Astrocyte (in vitro differentiated cells and primary cell): ENCODE measurements at regions not wholly inside any gene's neighbourhood (a gene's known extent, or its start where the extent isn't known, plus 50 kb on each side); places are given as distances from the start of the nearest gene placed in this dataset.

Source experiments
- DNase-seq: peaks from one replicate; pipeline ENCODE4 v3.0.0-alpha.2; 2010; ENCODE audit warnings: low read depth
- FAIRE-seq: peaks from 2 replicates; lab custom pipeline; 2011; peaks lifted over from hg19 to GRCh38; lab: Jason Lieb, UNC
- H2AFZ ChIP-seq: 2 replicates; pipeline ENCODE4 v1.6.0; 2012; ENCODE audit warnings: low read depth, low read length, inconsistent platforms
- H3K27ac ChIP-seq: 2 replicates; pipeline ENCODE4 v1.5.1; 2011; ENCODE audit warnings: low read depth, low read length, inconsistent platforms
- H3K27me3 ChIP-seq: 2 replicates; pipeline ENCODE4 v1.6.0; 2011; ENCODE audit warnings: low read length, inconsistent platforms; ENCODE audit not compliant: insufficient read depth
- H3K36me3 ChIP-seq: 2 replicates; pipeline ENCODE4 v1.5.1; 2011; ENCODE audit warnings: low read length, inconsistent platforms; ENCODE audit not compliant: insufficient read depth
- H3K4me1 ChIP-seq: 2 replicates; pipeline ENCODE4 v1.5.1; 2011; ENCODE audit warnings: low read length, inconsistent platforms; ENCODE audit not compliant: insufficient read depth
- H3K4me2 ChIP-seq: 2 replicates; pipeline ENCODE4 v1.6.0; 2012; ENCODE audit warnings: low read length, inconsistent platforms
- H3K4me3 ChIP-seq: 2 replicates; pipeline ENCODE4 v1.5.1; 2011; ENCODE audit warnings: low read depth, mild to moderate bottlenecking, low read length, inconsistent platforms; ENCODE audit not compliant: insufficient read depth
- H3K79me2 ChIP-seq: 2 replicates; pipeline ENCODE4 v1.6.0; 2012; ENCODE audit warnings: mild to moderate bottlenecking, low read length, inconsistent platforms; ENCODE audit not compliant: insufficient read depth
- H3K9ac ChIP-seq: 2 replicates; pipeline ENCODE4 v1.6.0; 2012; ENCODE audit warnings: mild to moderate bottlenecking, low read length, inconsistent platforms
- H3K9me3 ChIP-seq: 2 replicates; pipeline ENCODE4 v1.5.1; 2012; ENCODE audit warnings: low read depth, mild to moderate bottlenecking, low read length, inconsistent platforms; ENCODE audit not compliant: insufficient read depth
- H4K20me1 ChIP-seq: 2 replicates; pipeline ENCODE4 v1.6.0; 2012; ENCODE audit warnings: low read length, inconsistent platforms; ENCODE audit not compliant: insufficient read depth
- H3K27ac Mint-ChIP-seq: one replicate; pipeline ENCODE4 v1.8.0; 2021; ENCODE audit warnings: mild to moderate bottlenecking, mixed read lengths; ENCODE audit not compliant: unreplicated experiment
- H3K27me3 Mint-ChIP-seq: one replicate; pipeline ENCODE4 v1.8.0; 2021; ENCODE audit warnings: low read depth, mixed read lengths; ENCODE audit not compliant: unreplicated experiment
- H3K36me3 Mint-ChIP-seq: one replicate; pipeline ENCODE4 v1.8.0; 2021; ENCODE audit warnings: low read depth, mixed read lengths; ENCODE audit not compliant: unreplicated experiment
- H3K4me1 Mint-ChIP-seq: one replicate; pipeline ENCODE4 v1.8.0; 2021; ENCODE audit warnings: low read depth, mixed read lengths; ENCODE audit not compliant: unreplicated experiment
- H3K4me3 Mint-ChIP-seq: one replicate; pipeline ENCODE4 v1.8.0; 2021; ENCODE audit warnings: mild to moderate bottlenecking, moderate library complexity, mixed read lengths; ENCODE audit not compliant: unreplicated experiment
- H3K9me3 Mint-ChIP-seq: one replicate; pipeline ENCODE4 v1.8.0; 2021; ENCODE audit warnings: mild to moderate bottlenecking, mixed read lengths; ENCODE audit not compliant: unreplicated experiment
- CTCF ChIP-seq: IDR thresholded peaks from 2 replicates; pipeline ENCODE4 v1.5.1; 2011; ENCODE audit warnings: low read depth, mild to moderate bottlenecking, inconsistent platforms, low read length, moderate library complexity; ENCODE audit not compliant: insufficient read depth
- EZH2 ChIP-seq: IDR thresholded peaks from 2 replicates; pipeline ENCODE4 v1.6.1; 2012; ENCODE audit warnings: mild to moderate bottlenecking, low read length, inconsistent platforms; ENCODE audit not compliant: insufficient read depth

- no peak overlapping the region for H3K9ac ChIP-seq
- Mint-ChIP-seq H3K36me3 (no peaks in the 10 kb centered on the region), H3K9me3 (no peaks in the 10 kb centered on the region), H3K4me3 (no peak overlapping the region), H3K27ac (no peak overlapping the region), H3K4me1 (peaks cover 2% of the 10 kb centered on the region), H3K27me3 (no peaks in the 10 kb centered on the region)
- no peak overlapping the region for H2AFZ ChIP-seq
- H3K27me3 ChIP-seq, result no peaks in the 10 kb centered on the region
- no peaks in the 10 kb centered on the region for H4K20me1 ChIP-seq
- H3K36me3 ChIP-seq, result no peaks in the 10 kb centered on the region
- no peaks in the 10 kb centered on the region for H3K79me2 ChIP-seq
- no peak overlapping the region for H3K27ac ChIP-seq
- no peaks in the 10 kb centered on the region for H3K9me3 ChIP-seq
- TF ChIP-seq EZH2 (no peak), CTCF (no peak)
- DNase-seq, result peak; percentile 75
- H3K4me3 ChIP-seq, result no peak overlapping the region
- no peak for FAIRE-seq
- H3K4me1 ChIP-seq, result no peaks in the 10 kb centered on the region
- H3K4me2 ChIP-seq, result no peak overlapping the region
These were observed 784.1 kb downstream of the MAT2B start for GRCh38 chr5:164289526-164289925.

- Histone ChIP-seq H3K27ac (no peak overlapping the region), H3K9me3 (no peaks in the 10 kb centered on the region), H2AFZ (peak overlapping the region; percentile 90), H3K27me3 (no peaks in the 10 kb centered on the region), H4K20me1 (no peaks in the 10 kb centered on the region), H3K4me3 (peak overlapping the region; percentile 61), H3K36me3 (no peaks in the 10 kb centered on the region), H3K4me1 (peaks cover 4% of the 10 kb centered on the region), H3K4me2 (peak overlapping the region; percentile 94), H3K9ac (peak overlapping the region; percentile 67), H3K79me2 (no peaks in the 10 kb centered on the region)
- no peaks in the 10 kb centered on the region for H3K27me3 Mint-ChIP-seq
- no peaks in the 10 kb centered on the region for H3K36me3 Mint-ChIP-seq
- H3K4me1 Mint-ChIP-seq, result no peaks in the 10 kb centered on the region
- DNase-seq (peak; percentile 42), FAIRE-seq (no peak)
- TF ChIP-seq CTCF, result no peak
- TF ChIP-seq EZH2, result no peak
- peak overlapping the region; percentile 76 for H3K4me3 Mint-ChIP-seq
- H3K9me3 Mint-ChIP-seq, result no peaks in the 10 kb centered on the region
- H3K27ac Mint-ChIP-seq, result no peak overlapping the region
These were observed 791.2 kb downstream of the MAT2B start for GRCh38 chr5:164296603-164297080.

- FAIRE-seq, result no peak
- Mint-ChIP-seq H3K27me3 (no peaks in the 10 kb centered on the region), H3K4me3 (no peak overlapping the region), H3K27ac (no peak overlapping the region), H3K9me3 (no peaks in the 10 kb centered on the region), H3K4me1 (peaks cover 3% of the 10 kb centered on the region), H3K36me3 (no peaks in the 10 kb centered on the region)
- Histone ChIP-seq H2AFZ (no peak overlapping the region), H3K9ac (no peak overlapping the region), H4K20me1 (no peaks in the 10 kb centered on the region), H3K4me3 (no peak overlapping the region), H3K36me3 (no peaks in the 10 kb centered on the region), H3K27me3 (no peaks in the 10 kb centered on the region), H3K4me2 (no peak overlapping the region), H3K79me2 (no peaks in the 10 kb centered on the region), H3K27ac (no peak overlapping the region), H3K9me3 (no peaks in the 10 kb centered on the region), H3K4me1 (peaks cover 13% of the 10 kb centered on the region)
- no peak for TF ChIP-seq EZH2
- DNase-seq, result no peak
These were observed 792.7 kb downstream of the MAT2B start for GRCh38 chr5:164298165-164298564.
